ENCODE measurements at regions not wholly inside any gene's neighbourhood (a gene's known extent, or its start where the extent isn't known, plus 50 kb on each side); places are given as distances from the start of the nearest gene placed in this dataset.

GRCh38 chr6:27755768-27756167 is 156.4 kb downstream of the OR2B2 start:
- Mint-ChIP-seq H3K9me3 (ENCODE audit: unreplicated experiment) (peaks cover 15% of the 10 kb centered on the region), H3K36me3 (ENCODE audit: unreplicated experiment) (no peaks in the 10 kb centered on the region), H3K27ac (ENCODE audit: unreplicated experiment) (no peak overlapping the region), H3K27me3 (ENCODE audit: unreplicated experiment) (peaks cover 19% of the 10 kb centered on the region), H3K4me3 (ENCODE audit: unreplicated experiment) (no peak overlapping the region), H3K4me1 (ENCODE audit: low read depth, unreplicated experiment) (no peaks in the 10 kb centered on the region)
- no peak for TF ChIP-seq CTCF (IDR thresholded peaks at IDR 0.05; ENCODE audit: partially characterized antibody, unreplicated experiment)
- no peak for DNase-seq

GRCh38 chr6:27754408-27754782 is 157.8 kb downstream of the OR2B2 start:
- Mint-ChIP-seq H3K4me3 (ENCODE audit: unreplicated experiment) (peak overlapping the region; percentile 44), H3K27ac (ENCODE audit: unreplicated experiment) (no peak overlapping the region), H3K9me3 (ENCODE audit: unreplicated experiment) (peaks cover 15% of the 10 kb centered on the region), H3K36me3 (ENCODE audit: unreplicated experiment) (no peaks in the 10 kb centered on the region), H3K27me3 (ENCODE audit: unreplicated experiment) (peaks cover 19% of the 10 kb centered on the region), H3K4me1 (ENCODE audit: low read depth, unreplicated experiment) (no peaks in the 10 kb centered on the region)
- no peak for TF ChIP-seq CTCF (IDR thresholded peaks at IDR 0.05; ENCODE audit: partially characterized antibody, unreplicated experiment)
- DNase-seq: no peak

- Mint-ChIP-seq H3K27me3 (ENCODE audit: unreplicated experiment) (peaks cover 17% of the 10 kb centered on the region), H3K36me3 (ENCODE audit: unreplicated experiment) (no peaks in the 10 kb centered on the region), H3K4me3 (ENCODE audit: unreplicated experiment) (peak overlapping the region; percentile 92), H3K4me1 (ENCODE audit: low read depth, unreplicated experiment) (no peaks in the 10 kb centered on the region), H3K9me3 (ENCODE audit: unreplicated experiment) (peaks cover 15% of the 10 kb centered on the region), H3K27ac (ENCODE audit: unreplicated experiment) (peak overlapping the region; percentile 62)
- TF ChIP-seq CTCF (IDR thresholded peaks at IDR 0.05; ENCODE audit: partially characterized antibody, unreplicated experiment): no peak
- peak; percentile 81 for DNase-seq
Measured at GRCh38 chr6:27753668-27754407, 158.4 kb downstream of the OR2B2 start.

- Mint-ChIP-seq H3K9me3 (ENCODE audit: unreplicated experiment) (peaks cover 15% of the 10 kb centered on the region), H3K36me3 (ENCODE audit: unreplicated experiment) (no peaks in the 10 kb centered on the region), H3K27ac (ENCODE audit: unreplicated experiment) (peak overlapping the region; percentile 80), H3K4me1 (ENCODE audit: low read depth, unreplicated experiment) (no peaks in the 10 kb centered on the region), H3K4me3 (ENCODE audit: unreplicated experiment) (peak overlapping the region; percentile 96), H3K27me3 (ENCODE audit: unreplicated experiment) (peaks cover 17% of the 10 kb centered on the region)
- peak; percentile 48 for DNase-seq
- peak; percentile 79 for TF ChIP-seq CTCF (IDR thresholded peaks at IDR 0.05; ENCODE audit: partially characterized antibody, unreplicated experiment)
Measured at GRCh38 chr6:27752038-27752885, 159.9 kb downstream of the OR2B2 start.

- Mint-ChIP-seq H3K4me1 (ENCODE audit: low read depth, unreplicated experiment) (no peaks in the 10 kb centered on the region), H3K9me3 (ENCODE audit: unreplicated experiment) (peaks cover 13% of the 10 kb centered on the region), H3K36me3 (ENCODE audit: unreplicated experiment) (no peaks in the 10 kb centered on the region), H3K27me3 (ENCODE audit: unreplicated experiment) (peaks cover 19% of the 10 kb centered on the region), H3K27ac (ENCODE audit: unreplicated experiment) (no peak overlapping the region), H3K4me3 (ENCODE audit: unreplicated experiment) (no peak overlapping the region)
- TF ChIP-seq CTCF (IDR thresholded peaks at IDR 0.05; ENCODE audit: partially characterized antibody, unreplicated experiment): no peak
- no peak for DNase-seq
Measured at GRCh38 chr6:27748661-27749060, 163.5 kb downstream of the OR2B2 start.

Data from glutamatergic neuron (in vitro differentiated cells).